ENCODE measurements at regions not wholly inside any gene's neighbourhood (a gene's known extent, or its start where the extent isn't known, plus 50 kb on each side); places are given as distances from the start of the nearest gene placed in this dataset.

- Histone ChIP-seq H3K27me3 (ENCODE audit: control insufficient read depth in 3 of 3, insufficient read depth in 3 of 3, low read length in 3 of 3) (no peaks in the 10 kb centered on the region), H3K27ac (ENCODE audit: low read depth, low read length) (no peak overlapping the region), H3K9ac (ENCODE audit: low read depth in 1 of 3, low read length in 3 of 3) (no peak overlapping the region), H3K9me3 (ENCODE audit: control insufficient read depth in 3 of 3, low read length in 3 of 3) (no peaks in the 10 kb centered on the region), H3K4me1 (ENCODE audit: control insufficient read depth in 3 of 3, insufficient read depth in 3 of 3, low read length in 3 of 3) (no peaks in the 10 kb centered on the region), H3K4me3 (ENCODE audit: low read length in 3 of 3) (no peak overlapping the region), H3K36me3 (ENCODE audit: control insufficient read depth in 3 of 3, insufficient read depth in 3 of 3, low read length in 3 of 3) (no peaks in the 10 kb centered on the region)
These were observed 79.0 kb upstream of the RAI14 start for GRCh38 chr5:34576891-34577666.

GRCh38 chr5:34578962-34579361 is 77.2 kb upstream of the RAI14 start:
- Histone ChIP-seq H3K9ac (ENCODE audit: low read depth in 1 of 3, low read length in 3 of 3) (no peak overlapping the region), H3K27ac (ENCODE audit: low read depth, low read length) (no peak overlapping the region), H3K27me3 (ENCODE audit: control insufficient read depth in 3 of 3, insufficient read depth in 3 of 3, low read length in 3 of 3) (no peaks in the 10 kb centered on the region), H3K4me3 (ENCODE audit: low read length in 3 of 3) (no peak overlapping the region), H3K36me3 (ENCODE audit: control insufficient read depth in 3 of 3, insufficient read depth in 3 of 3, low read length in 3 of 3) (no peaks in the 10 kb centered on the region), H3K4me1 (ENCODE audit: control insufficient read depth in 3 of 3, insufficient read depth in 3 of 3, low read length in 3 of 3) (no peaks in the 10 kb centered on the region), H3K9me3 (ENCODE audit: control insufficient read depth in 3 of 3, low read length in 3 of 3) (no peaks in the 10 kb centered on the region)

GRCh38 chr5:34580983-34581382 is 75.1 kb upstream of the RAI14 start:
- H3K27me3 ChIP-seq (ENCODE audit: control insufficient read depth in 3 of 3, insufficient read depth in 3 of 3, low read length in 3 of 3) = no peaks in the 10 kb centered on the region
- H3K9ac ChIP-seq (ENCODE audit: low read depth in 1 of 3, low read length in 3 of 3) = no peak overlapping the region

GRCh38 chr5:34582371-34582770 is 73.8 kb upstream of the RAI14 start:
- H3K9me3 ChIP-seq (ENCODE audit: control insufficient read depth in 3 of 3, low read length in 3 of 3) = no peaks in the 10 kb centered on the region
- no peaks in the 10 kb centered on the region for H3K4me1 ChIP-seq (ENCODE audit: control insufficient read depth in 3 of 3, insufficient read depth in 3 of 3, low read length in 3 of 3)
- H3K9ac ChIP-seq (ENCODE audit: low read depth in 1 of 3, low read length in 3 of 3) = no peak overlapping the region
- H3K36me3 ChIP-seq (ENCODE audit: control insufficient read depth in 3 of 3, insufficient read depth in 3 of 3, low read length in 3 of 3) = no peaks in the 10 kb centered on the region
- H3K27ac ChIP-seq (ENCODE audit: low read depth, low read length) = no peak overlapping the region
- no peaks in the 10 kb centered on the region for H3K27me3 ChIP-seq (ENCODE audit: control insufficient read depth in 3 of 3, insufficient read depth in 3 of 3, low read length in 3 of 3)
- no peak overlapping the region for H3K4me3 ChIP-seq (ENCODE audit: low read length in 3 of 3)

More at GRCh38 chr5:34580983-34581382, 75.1 kb upstream of the RAI14 start:
- Histone ChIP-seq H3K9me3 (ENCODE audit: control insufficient read depth in 3 of 3, low read length in 3 of 3) (no peaks in the 10 kb centered on the region), H3K36me3 (ENCODE audit: control insufficient read depth in 3 of 3, insufficient read depth in 3 of 3, low read length in 3 of 3) (no peaks in the 10 kb centered on the region), H3K4me3 (ENCODE audit: low read length in 3 of 3) (no peak overlapping the region), H3K27ac (ENCODE audit: low read depth, low read length) (no peak overlapping the region), H3K4me1 (ENCODE audit: control insufficient read depth in 3 of 3, insufficient read depth in 3 of 3, low read length in 3 of 3) (no peaks in the 10 kb centered on the region)

GRCh38 chr5:34583167-34583566 is 73.0 kb upstream of the RAI14 start:
- Histone ChIP-seq H3K9ac (ENCODE audit: low read depth in 1 of 3, low read length in 3 of 3) (no peak overlapping the region), H3K36me3 (ENCODE audit: control insufficient read depth in 3 of 3, insufficient read depth in 3 of 3, low read length in 3 of 3) (no peaks in the 10 kb centered on the region), H3K27ac (ENCODE audit: low read depth, low read length) (no peak overlapping the region), H3K27me3 (ENCODE audit: control insufficient read depth in 3 of 3, insufficient read depth in 3 of 3, low read length in 3 of 3) (no peaks in the 10 kb centered on the region), H3K9me3 (ENCODE audit: control insufficient read depth in 3 of 3, low read length in 3 of 3) (no peaks in the 10 kb centered on the region), H3K4me1 (ENCODE audit: control insufficient read depth in 3 of 3, insufficient read depth in 3 of 3, low read length in 3 of 3) (no peaks in the 10 kb centered on the region), H3K4me3 (ENCODE audit: low read length in 3 of 3) (no peak overlapping the region)

GRCh38 chr5:34584165-34584564 is 72.0 kb upstream of the RAI14 start:
- Histone ChIP-seq H3K36me3 (ENCODE audit: control insufficient read depth in 3 of 3, insufficient read depth in 3 of 3, low read length in 3 of 3) (no peaks in the 10 kb centered on the region), H3K27ac (ENCODE audit: low read depth, low read length) (no peak overlapping the region), H3K27me3 (ENCODE audit: control insufficient read depth in 3 of 3, insufficient read depth in 3 of 3, low read length in 3 of 3) (no peaks in the 10 kb centered on the region)

GRCh38 chr5:34585601-34586104 is 70.5 kb upstream of the RAI14 start:
- Histone ChIP-seq H3K4me1 (ENCODE audit: control insufficient read depth in 3 of 3, insufficient read depth in 3 of 3, low read length in 3 of 3) (no peaks in the 10 kb centered on the region), H3K27me3 (ENCODE audit: control insufficient read depth in 3 of 3, insufficient read depth in 3 of 3, low read length in 3 of 3) (no peaks in the 10 kb centered on the region), H3K4me3 (ENCODE audit: low read length in 3 of 3) (no peak overlapping the region), H3K36me3 (ENCODE audit: control insufficient read depth in 3 of 3, insufficient read depth in 3 of 3, low read length in 3 of 3) (no peaks in the 10 kb centered on the region), H3K9ac (ENCODE audit: low read depth in 1 of 3, low read length in 3 of 3) (no peak overlapping the region), H3K9me3 (ENCODE audit: control insufficient read depth in 3 of 3, low read length in 3 of 3) (no peaks in the 10 kb centered on the region), H3K27ac (ENCODE audit: low read depth, low read length) (peak overlapping the region; percentile 6)

More at GRCh38 chr5:34584165-34584564, 72.0 kb upstream of the RAI14 start:
- H3K9ac ChIP-seq (ENCODE audit: low read depth in 1 of 3, low read length in 3 of 3) = no peak overlapping the region
- no peaks in the 10 kb centered on the region for H3K4me1 ChIP-seq (ENCODE audit: control insufficient read depth in 3 of 3, insufficient read depth in 3 of 3, low read length in 3 of 3)
- H3K4me3 ChIP-seq (ENCODE audit: low read length in 3 of 3) = no peak overlapping the region
- no peaks in the 10 kb centered on the region for H3K9me3 ChIP-seq (ENCODE audit: control insufficient read depth in 3 of 3, low read length in 3 of 3)

- Histone ChIP-seq H3K4me3 (ENCODE audit: low read length in 3 of 3) (no peak overlapping the region), H3K9ac (ENCODE audit: low read depth in 1 of 3, low read length in 3 of 3) (no peak overlapping the region), H3K36me3 (ENCODE audit: control insufficient read depth in 3 of 3, insufficient read depth in 3 of 3, low read length in 3 of 3) (no peaks in the 10 kb centered on the region), H3K27ac (ENCODE audit: low read depth, low read length) (peak overlapping the region; percentile 6), H3K27me3 (ENCODE audit: control insufficient read depth in 3 of 3, insufficient read depth in 3 of 3, low read length in 3 of 3) (no peaks in the 10 kb centered on the region), H3K9me3 (ENCODE audit: control insufficient read depth in 3 of 3, low read length in 3 of 3) (no peaks in the 10 kb centered on the region), H3K4me1 (ENCODE audit: control insufficient read depth in 3 of 3, insufficient read depth in 3 of 3, low read length in 3 of 3) (no peaks in the 10 kb centered on the region)
These were observed 69.8 kb upstream of the RAI14 start for GRCh38 chr5:34586117-34586885.

GRCh38 chr5:34587355-34588241 is 68.5 kb upstream of the RAI14 start:
- no peaks in the 10 kb centered on the region for H3K36me3 ChIP-seq (ENCODE audit: control insufficient read depth in 3 of 3, insufficient read depth in 3 of 3, low read length in 3 of 3)
- H3K4me3 ChIP-seq (ENCODE audit: low read length in 3 of 3) = no peak overlapping the region
- H3K4me1 ChIP-seq (ENCODE audit: control insufficient read depth in 3 of 3, insufficient read depth in 3 of 3, low read length in 3 of 3) = no peaks in the 10 kb centered on the region
- H3K27me3 ChIP-seq (ENCODE audit: control insufficient read depth in 3 of 3, insufficient read depth in 3 of 3, low read length in 3 of 3) = no peaks in the 10 kb centered on the region
- no peak overlapping the region for H3K9ac ChIP-seq (ENCODE audit: low read depth in 1 of 3, low read length in 3 of 3)
- no peaks in the 10 kb centered on the region for H3K9me3 ChIP-seq (ENCODE audit: control insufficient read depth in 3 of 3, low read length in 3 of 3)
- H3K27ac ChIP-seq (ENCODE audit: low read depth, low read length) = no peak overlapping the region

Measured in skeletal muscle tissue (tissue), 3 donors.